GM18511 (cell line): ENCODE measurements at regions not wholly inside any gene's neighbourhood (a gene's known extent, or its start where the extent isn't known, plus 50 kb on each side); places are given as distances from the start of the nearest gene placed in this dataset.

Experiments used
- ATAC-seq: cut with Tn5 transposase; IDR thresholded peaks from one replicate; pipeline ENCODE4 v1.9.1; 2021; ENCODE audit warnings: mild to moderate bottlenecking, moderate library complexity; ENCODE audit not compliant: unreplicated experiment

GRCh38 chr11:15888556-15889345 is 467.6 kb downstream of the SOX6 start:
- ATAC-seq, result no peak

GRCh38 chr11:15889363-15890030 is 466.8 kb downstream of the SOX6 start:
- no peak for ATAC-seq

GRCh38 chr11:15890031-15890713 is 466.2 kb downstream of the SOX6 start:
- ATAC-seq, result no peak

DNA sequence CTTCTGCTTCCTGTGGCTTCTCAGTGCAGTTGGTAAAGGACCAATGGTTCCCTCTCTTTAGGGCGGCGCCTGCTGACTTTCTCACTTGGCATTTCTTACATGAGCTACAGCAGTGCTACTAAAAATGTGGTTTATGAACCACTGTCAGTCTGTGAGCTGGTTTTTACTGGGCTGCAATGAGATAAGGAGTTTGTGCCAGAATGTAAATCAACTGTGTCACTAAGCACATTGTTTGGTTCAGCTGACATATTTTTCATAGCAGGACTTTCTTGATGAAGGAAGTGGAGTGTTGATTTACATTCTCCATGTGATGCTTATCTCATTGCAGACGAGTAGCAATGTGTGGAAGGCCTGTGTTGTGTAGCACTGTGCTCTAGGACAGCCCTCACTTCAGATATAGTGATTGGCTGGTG is 463.3 kb downstream of the SOX6 start:
- ATAC-seq, result no peak

- no peak for ATAC-seq
Measured at GRCh38 chr11:15896026-15896425, 460.3 kb downstream of the SOX6 start.

- ATAC-seq, result no peak
Measured at GRCh38 chr11:15896530-15896929, 459.8 kb downstream of the SOX6 start.

- ATAC-seq, result no peak
Measured at GRCh38 chr11:15897211-15897960, 459.0 kb downstream of the SOX6 start.

GRCh38 chr11:15901054-15901453 is 455.3 kb downstream of the SOX6 start:
- ATAC-seq, result no peak

DNA sequence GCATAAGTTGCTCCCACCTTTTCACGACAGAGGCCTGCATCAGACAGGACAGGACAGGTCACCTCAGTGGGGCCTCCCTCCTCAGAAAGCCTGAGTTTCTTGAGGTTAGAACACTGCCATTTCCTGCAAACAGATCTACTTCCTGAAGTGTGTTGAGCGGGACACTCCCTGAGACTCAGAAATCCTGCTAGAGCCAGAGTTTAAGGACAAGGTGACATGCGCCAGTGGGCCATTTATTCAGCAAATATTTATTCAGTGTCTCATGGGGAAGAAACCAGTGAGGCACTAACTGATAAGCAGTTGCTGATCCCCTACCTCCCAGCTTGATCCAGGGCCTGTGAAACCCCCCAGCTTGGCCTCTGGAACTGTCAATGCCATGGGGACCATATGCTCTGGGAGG is 454.6 kb downstream of the SOX6 start:
- ATAC-seq, result no peak

DNA sequence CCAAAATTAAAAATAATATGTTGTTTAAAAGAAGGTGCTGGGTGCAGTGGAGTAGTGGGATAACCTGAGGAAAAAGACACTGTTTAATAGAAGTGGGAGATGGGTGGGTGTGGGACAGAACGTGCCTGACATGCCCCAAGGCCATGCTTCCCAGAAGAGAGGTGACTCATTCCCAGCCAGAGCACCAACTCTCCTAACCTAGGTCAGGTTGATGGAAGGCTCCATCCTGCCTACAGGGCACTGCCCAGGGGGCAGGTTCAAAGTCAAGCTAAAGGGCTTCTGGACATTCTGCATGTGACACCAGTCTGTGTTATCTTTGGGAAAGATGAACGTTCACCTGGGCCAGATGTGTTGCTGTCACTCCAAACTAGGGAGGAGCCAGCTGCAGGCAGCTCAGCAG is 453.1 kb downstream of the SOX6 start:
- no peak for ATAC-seq

- ATAC-seq, result no peak
Measured at GRCh38 chr11:15905366-15906104, 450.8 kb downstream of the SOX6 start.

DNA sequence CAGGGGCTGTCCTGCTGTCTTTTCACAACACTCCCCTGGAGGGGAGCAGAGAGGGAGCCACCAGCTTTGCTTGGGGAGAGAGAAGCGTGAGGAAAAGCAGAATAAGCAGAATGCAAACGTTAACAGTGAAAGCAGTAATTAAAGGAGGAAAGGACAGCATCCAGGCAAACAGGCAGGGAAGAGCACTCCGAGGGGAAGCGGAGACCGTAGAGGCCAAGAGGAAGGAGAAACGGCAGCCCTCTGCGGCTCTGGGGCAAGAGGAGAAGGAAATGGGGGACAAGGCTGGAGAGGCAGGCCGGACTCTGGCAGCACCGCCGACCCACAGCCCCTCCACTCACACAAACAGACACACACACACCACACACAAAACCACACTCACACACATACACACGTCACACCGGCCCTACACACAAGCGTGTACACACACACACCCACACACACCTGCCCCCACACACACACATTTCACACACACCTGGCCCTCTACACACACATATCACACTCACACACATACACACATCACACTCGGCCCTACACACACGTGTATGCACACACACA is 449.8 kb downstream of the SOX6 start:
- ATAC-seq, result no peak

DNA sequence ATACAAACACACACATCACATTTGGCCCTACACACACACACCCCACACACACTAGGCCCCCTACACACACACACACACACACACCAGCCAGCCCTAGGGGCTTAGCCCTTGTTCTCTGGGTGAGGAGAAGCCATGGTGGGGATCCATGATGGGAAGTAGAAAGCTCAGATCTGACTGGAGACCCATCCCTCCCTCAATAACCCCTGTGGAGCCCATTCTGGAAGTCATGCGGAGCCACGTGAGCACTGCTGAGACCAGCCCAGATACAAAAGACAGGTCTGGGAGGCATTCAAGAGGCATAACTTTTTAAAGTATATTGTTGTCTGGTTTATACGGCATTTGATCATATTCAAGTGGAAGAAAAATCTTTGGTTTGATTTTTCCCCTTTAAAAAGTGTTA is 448.5 kb downstream of the SOX6 start:
- ATAC-seq, result no peak

DNA sequence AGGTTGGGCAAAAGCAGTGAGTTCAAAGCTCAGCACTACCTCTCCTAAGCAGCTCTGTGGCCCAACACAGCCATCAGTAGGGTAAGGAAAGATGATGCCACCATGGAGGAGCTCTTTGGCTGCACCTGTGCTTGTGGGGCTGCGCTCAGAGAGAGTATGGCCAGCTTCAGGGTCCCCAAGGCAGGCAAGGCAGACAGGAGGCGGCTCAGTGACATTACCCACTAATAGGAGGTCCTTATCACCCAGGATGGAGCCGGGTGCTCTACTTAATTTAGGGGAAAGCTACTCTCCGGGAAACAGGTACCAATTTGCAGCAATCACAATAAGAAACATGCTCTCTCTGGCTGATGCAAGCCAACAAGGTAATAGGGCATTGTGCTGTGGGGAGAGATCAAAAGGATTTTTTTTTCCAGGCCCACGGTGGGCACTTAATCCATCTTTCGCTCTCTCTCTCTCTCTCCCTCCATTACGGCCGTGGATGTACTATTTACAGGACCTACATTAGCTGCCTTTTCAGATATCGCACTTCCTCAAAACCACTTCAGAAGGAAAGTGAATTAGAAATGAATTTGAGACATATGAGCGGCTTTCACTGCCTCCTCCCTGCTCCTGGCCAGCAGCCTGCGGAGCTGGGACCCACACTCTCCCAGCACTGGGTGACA is 446.3 kb downstream of the SOX6 start:
- no peak for ATAC-seq

- no peak for ATAC-seq
Measured at GRCh38 chr11:15910761-15911160, 445.6 kb downstream of the SOX6 start.

DNA sequence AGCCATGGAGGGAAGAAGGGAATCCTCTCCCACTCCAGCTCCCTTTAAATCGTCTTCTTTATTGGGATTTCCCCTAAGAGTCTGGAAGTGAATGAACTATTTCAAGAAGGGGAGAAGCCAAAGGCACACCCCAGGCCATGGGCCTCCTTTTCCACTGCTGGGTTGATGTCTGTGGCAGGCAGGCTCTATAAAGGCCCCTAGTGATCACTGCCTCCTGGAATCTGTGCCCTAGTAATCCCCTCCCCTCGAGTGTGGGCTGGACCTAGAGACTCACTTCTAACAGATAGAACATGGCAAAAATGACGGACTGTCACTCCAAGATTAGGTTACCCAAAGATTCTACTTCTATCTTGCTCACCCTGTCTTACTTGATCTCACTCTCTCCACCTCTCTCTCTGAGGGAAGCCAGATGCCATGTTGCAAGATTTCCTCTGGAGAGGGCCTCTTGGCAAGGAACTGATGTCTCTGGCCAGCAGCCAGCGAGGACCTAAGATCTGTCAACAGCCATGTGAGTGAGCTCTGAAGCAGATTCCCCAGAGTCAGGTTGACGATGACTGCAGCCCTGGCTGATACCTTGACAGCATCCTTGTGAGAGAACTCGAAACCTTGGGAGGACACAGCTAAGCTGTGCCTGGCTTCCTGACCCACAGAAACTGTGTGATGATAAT is 444.8 kb downstream of the SOX6 start:
- no peak for ATAC-seq

GRCh38 chr11:15912291-15912690 is 444.1 kb downstream of the SOX6 start:
- ATAC-seq, result no peak

GRCh38 chr11:15912825-15913224 is 443.5 kb downstream of the SOX6 start:
- ATAC-seq, result no peak

DNA sequence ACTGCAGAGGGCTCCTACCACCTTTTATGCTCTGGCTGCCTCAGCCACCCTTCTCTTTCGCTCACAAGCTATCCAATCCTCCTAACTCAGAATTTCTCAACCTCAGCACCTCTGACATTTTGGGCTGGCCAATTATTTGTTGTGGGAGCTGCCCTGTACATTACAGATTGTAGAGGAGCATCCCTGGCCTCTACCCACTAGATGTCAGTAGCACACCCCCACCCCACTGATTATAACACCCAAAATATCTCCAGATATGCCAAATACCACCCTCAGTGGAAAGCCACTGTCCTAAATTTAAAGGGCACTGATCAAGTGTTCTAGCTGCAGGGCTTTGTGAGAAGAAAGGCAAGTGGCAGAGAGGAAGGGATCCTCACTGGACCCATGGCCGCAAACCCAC is 443.1 kb downstream of the SOX6 start:
- no peak for ATAC-seq
